ENCODE measurements at regions not wholly inside any gene's neighbourhood (a gene's known extent, or its start where the extent isn't known, plus 50 kb on each side); places are given as distances from the start of the nearest gene placed in this dataset.

DNA sequence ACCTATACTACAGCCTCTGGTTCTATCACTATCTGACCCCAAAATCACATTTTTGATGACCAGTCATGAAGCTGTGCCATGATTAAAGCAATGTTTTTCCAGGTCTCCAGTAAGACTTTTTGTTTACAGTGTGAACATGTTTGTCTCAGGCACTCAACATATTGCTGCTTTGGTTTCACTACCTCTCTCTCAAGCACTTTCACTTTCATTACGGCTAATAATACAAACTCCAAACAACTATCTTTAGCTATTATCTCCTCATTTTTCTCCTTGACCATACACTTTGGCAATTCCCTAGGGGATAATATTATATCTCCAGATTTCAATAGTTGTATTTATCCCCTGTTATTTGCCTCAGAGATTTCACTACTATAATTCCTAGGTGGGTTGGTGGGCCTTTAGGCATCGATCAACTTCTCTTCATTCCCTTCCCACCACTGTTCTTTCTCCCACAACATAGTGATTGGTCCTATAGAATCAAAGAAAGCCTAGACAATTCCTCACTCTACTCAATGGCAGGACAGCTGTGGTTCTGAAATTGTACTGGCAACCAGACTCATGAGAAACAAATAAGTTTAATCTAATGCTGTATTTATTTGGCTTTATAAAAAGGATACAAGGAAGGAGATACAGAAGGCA, 261.4 kb upstream of the ZWINT start:
- H3K9me3 ChIP-seq = no peaks in the 10 kb centered on the region
- peak overlapping the region; percentile 73 for H3K4me2 ChIP-seq
- H3K27me3 ChIP-seq = no peaks in the 10 kb centered on the region
- no peaks in the 10 kb centered on the region for H4K20me1 ChIP-seq
- H3K4me3 ChIP-seq = peak overlapping the region; percentile 55
- H3K27ac ChIP-seq = peak overlapping the region; percentile 67
- TF ChIP-seq Cebpa-rat (IDR thresholded peaks at IDR 0.05) = no peak
- peak overlapping the region; percentile 52; the same call in 1 of the 2 replicates for H3K9ac ChIP-seq
- H3K4me1 ChIP-seq = peaks cover 5% of the 10 kb centered on the region; the same call in 1 of the 2 replicates
- no peaks in the 10 kb centered on the region for H3K36me3 ChIP-seq

DNA sequence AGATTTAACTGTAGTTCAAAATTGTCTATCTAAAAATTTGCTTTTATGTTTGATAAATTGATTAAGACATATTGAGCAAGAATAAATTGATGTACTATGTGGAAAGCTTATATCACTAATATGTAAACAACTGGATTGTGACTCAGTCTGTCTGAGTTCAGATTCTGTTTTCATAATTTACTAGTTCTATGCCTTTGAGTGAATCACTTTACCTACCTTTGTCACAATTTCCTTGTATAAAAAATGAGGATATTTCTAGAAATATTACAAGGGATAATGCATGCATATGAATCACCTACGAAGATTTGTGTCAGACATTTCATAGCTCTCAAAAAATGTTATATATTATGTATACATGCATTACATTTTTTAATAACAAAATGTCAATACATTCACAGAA, 245.1 kb upstream of the ZWINT start:
- Histone ChIP-seq H3K4me3 (no peak overlapping the region), H4K20me1 (no peaks in the 10 kb centered on the region), H3K9ac (no peak overlapping the region), H3K36me3 (no peaks in the 10 kb centered on the region), H3K27ac (no peak overlapping the region), H3K4me1 (no peaks in the 10 kb centered on the region), H3K9me3 (no peaks in the 10 kb centered on the region), H3K27me3 (no peaks in the 10 kb centered on the region), H3K4me2 (no peak overlapping the region)
- no peak for TF ChIP-seq Cebpa-rat (IDR thresholded peaks at IDR 0.05)

DNA sequence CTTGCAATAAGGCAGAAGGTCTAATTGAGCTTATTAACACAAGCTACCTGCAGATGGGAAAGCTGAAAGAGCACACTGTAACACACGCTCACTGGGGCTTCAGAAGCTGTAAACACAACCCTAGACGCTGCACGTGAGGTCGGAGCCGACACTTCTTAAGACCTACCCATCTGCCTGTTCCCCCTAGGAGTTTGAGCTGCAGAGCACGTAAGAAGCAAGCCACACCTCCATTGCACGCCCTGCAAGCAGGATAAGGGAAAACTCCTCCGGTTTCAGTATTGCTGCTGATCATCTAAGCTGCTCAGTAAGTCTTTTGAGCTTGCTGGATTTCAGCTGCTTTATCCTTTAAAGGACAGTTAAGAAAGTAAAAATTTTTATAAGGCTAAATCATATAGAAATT, 244.0 kb upstream of the ZWINT start:
- Histone ChIP-seq H3K4me3 (no peak overlapping the region), H3K27me3 (no peaks in the 10 kb centered on the region), H4K20me1 (no peaks in the 10 kb centered on the region), H3K9me3 (no peaks in the 10 kb centered on the region), H3K36me3 (no peaks in the 10 kb centered on the region), H3K9ac (no peak overlapping the region), H3K4me1 (no peaks in the 10 kb centered on the region), H3K27ac (no peak overlapping the region), H3K4me2 (no peak overlapping the region)
- no peak for TF ChIP-seq Cebpa-rat (IDR thresholded peaks at IDR 0.05)

DNA sequence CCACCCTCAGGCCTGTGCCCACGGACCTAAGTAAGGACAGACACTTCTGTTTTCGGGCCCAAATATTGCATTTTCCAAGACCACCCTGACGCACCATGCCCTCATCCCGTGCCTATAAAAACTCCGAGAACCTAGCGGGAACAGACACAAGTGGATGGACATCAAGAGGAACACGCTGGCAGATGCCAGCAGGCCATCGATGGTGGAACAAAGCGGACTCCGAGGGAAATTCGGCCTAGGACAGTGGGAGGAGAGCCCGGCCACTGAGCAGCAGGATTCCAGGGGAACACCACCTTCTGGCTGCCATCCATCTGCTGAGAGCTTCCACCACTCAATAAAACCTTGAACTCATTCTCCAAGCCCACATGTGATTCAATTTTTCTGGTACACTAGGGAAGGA, 243.6 kb upstream of the ZWINT start:
- Histone ChIP-seq H3K4me3 (no peak overlapping the region), H3K9me3 (no peaks in the 10 kb centered on the region), H3K9ac (no peak overlapping the region), H3K27ac (no peak overlapping the region), H3K4me1 (no peaks in the 10 kb centered on the region), H4K20me1 (no peaks in the 10 kb centered on the region), H3K4me2 (no peak overlapping the region), H3K27me3 (no peaks in the 10 kb centered on the region), H3K36me3 (no peaks in the 10 kb centered on the region)
- TF ChIP-seq Cebpa-rat (IDR thresholded peaks at IDR 0.05) = no peak

DNA sequence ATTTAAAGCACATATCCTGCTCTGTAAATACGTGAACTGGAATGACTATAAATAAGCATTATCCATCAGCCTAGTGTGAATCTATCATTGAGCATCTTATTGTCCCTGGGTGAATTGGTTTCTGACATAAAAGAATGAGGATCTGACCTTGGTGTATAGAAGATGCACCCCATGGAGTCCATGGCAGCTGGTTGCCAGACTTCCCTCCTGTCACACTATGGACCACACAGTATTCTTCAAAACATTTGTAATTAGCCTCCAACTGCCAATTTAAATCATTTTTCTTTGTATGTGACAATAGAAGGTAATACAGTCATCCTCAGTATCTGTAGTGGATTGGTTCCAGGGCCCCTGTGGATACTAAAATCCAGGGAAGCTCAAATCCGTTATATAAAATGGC, 238.1 kb upstream of the ZWINT start:
- H3K27ac ChIP-seq = no peak overlapping the region
- no peaks in the 10 kb centered on the region for H3K4me1 ChIP-seq
- H3K36me3 ChIP-seq = no peaks in the 10 kb centered on the region
- no peak overlapping the region for H3K9ac ChIP-seq
- TF ChIP-seq Cebpa-rat (IDR thresholded peaks at IDR 0.05) = no peak
- no peaks in the 10 kb centered on the region for H3K9me3 ChIP-seq
- no peak overlapping the region for H3K4me2 ChIP-seq
- no peak overlapping the region for H3K4me3 ChIP-seq
- no peaks in the 10 kb centered on the region for H3K27me3 ChIP-seq
- no peaks in the 10 kb centered on the region for H4K20me1 ChIP-seq

DNA sequence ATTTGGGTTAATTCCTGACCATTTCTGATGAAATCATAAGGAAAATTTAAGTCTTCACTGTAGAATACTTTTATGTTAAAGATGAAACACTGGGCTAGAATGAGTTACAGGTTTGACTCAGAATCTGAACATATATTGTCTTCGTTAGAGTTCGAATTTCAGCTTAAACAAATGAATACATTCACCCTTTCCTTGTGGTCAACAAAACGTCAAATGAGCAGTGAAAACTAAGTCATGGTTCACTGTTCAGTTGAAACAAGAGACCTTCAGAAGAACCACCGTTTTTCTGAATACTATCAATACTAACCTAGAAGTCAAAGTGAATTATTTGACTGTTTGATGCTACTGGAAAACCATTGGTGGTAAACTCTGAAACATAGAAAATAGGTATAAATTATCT, 235.2 kb upstream of the ZWINT start:
- Histone ChIP-seq H4K20me1 (no peaks in the 10 kb centered on the region), H3K27ac (no peak overlapping the region), H3K4me1 (no peaks in the 10 kb centered on the region), H3K4me2 (no peak overlapping the region), H3K4me3 (no peak overlapping the region), H3K27me3 (no peaks in the 10 kb centered on the region), H3K9me3 (no peaks in the 10 kb centered on the region), H3K36me3 (no peaks in the 10 kb centered on the region), H3K9ac (no peak overlapping the region)
- TF ChIP-seq Cebpa-rat (IDR thresholded peaks at IDR 0.05) = no peak

DNA sequence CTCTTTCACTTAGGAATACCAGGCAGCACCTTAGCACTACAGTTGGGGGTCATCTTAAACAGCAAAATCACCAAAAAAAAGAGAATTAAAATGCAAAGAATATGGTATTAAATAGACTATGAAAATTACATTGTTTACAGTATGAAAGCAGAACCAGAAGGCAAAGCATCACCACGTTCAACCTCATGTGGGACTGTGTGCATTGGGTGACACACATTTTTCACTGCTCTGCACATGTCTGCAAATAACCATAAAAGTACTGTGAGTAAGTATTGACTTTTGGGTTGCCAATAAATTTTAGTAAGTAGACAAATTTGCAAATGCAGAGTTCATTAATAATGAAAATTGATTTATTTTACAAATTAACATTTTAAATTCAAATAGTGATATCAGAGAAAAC, 232.1 kb upstream of the ZWINT start:
- no peak overlapping the region for H3K9ac ChIP-seq
- H3K4me2 ChIP-seq = no peak overlapping the region
- no peaks in the 10 kb centered on the region for H3K4me1 ChIP-seq
- no peaks in the 10 kb centered on the region for H3K36me3 ChIP-seq
- H3K9me3 ChIP-seq = no peaks in the 10 kb centered on the region
- no peak for TF ChIP-seq Cebpa-rat (IDR thresholded peaks at IDR 0.05)
- no peak overlapping the region for H3K27ac ChIP-seq
- H3K4me3 ChIP-seq = no peak overlapping the region
- H3K27me3 ChIP-seq = no peaks in the 10 kb centered on the region
- H4K20me1 ChIP-seq = no peaks in the 10 kb centered on the region

DNA sequence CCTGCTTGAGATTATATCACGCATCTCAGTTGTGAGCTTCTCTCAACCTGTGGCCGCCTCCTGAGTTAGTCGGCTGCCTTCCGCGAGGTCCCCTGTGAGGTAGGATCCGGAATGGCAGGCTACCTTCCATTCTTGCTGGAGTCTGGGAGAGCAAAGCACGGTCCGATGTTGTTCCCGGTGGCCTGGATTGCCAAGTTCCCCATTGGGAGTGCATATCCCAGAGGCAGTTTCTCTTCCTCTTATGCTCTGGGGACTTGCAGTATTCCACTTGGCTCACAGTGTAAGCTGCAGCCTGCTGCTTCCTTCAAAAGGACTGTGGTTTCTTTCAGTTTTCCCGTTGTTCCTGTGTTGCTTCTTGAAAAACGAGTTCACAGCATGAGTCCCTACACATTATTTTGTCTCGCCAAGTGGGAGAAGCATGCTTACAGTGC, 225.4 kb upstream of the ZWINT start:
- no peak overlapping the region for H3K4me3 ChIP-seq
- no peaks in the 10 kb centered on the region for H3K27me3 ChIP-seq
- H3K36me3 ChIP-seq = no peaks in the 10 kb centered on the region
- no peak for TF ChIP-seq Cebpa-rat (IDR thresholded peaks at IDR 0.05)
- H3K9me3 ChIP-seq = no peaks in the 10 kb centered on the region
- no peak overlapping the region for H3K4me2 ChIP-seq
- H3K4me1 ChIP-seq = no peaks in the 10 kb centered on the region
- H4K20me1 ChIP-seq = no peaks in the 10 kb centered on the region
- H3K27ac ChIP-seq = no peak overlapping the region
- H3K9ac ChIP-seq = no peak overlapping the region

DNA sequence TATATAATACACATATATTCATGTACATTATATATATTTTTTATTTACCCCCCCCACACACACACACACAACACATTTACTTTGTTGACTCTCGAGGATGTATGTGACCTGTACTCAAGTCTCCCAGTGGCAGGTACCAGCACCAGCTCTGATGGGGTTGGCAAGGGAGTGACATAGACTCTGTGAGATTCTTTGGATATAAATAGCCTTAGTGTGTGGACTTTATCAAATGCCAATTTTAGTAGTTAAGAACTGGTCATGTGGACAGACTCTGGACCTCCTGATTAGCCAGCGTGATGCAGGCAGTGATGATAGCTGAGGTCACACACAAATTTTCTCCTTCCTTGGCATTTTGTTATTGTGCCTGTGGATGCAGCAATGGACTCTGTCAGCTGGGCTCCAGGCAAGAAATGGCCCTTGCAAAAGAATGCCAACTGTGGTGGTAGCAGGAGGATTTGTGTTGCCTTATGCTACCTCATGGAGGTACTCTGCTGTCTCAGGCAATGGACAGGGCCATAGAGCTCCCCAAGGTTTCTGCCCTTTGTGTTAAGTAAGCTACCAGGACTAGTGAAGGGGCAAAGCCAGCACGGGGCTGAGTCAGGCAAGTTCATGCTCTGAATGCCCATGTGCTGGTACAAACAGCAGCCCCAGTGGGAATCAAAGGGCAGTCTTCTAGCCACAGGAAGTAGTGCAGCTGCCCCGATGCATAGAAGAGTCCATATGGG, 224.6 kb upstream of the ZWINT start:
- Histone ChIP-seq H4K20me1 (no peaks in the 10 kb centered on the region), H3K4me2 (no peak overlapping the region), H3K27me3 (no peaks in the 10 kb centered on the region), H3K27ac (no peak overlapping the region), H3K9me3 (no peaks in the 10 kb centered on the region), H3K4me3 (no peak overlapping the region), H3K4me1 (no peaks in the 10 kb centered on the region), H3K9ac (no peak overlapping the region), H3K36me3 (no peaks in the 10 kb centered on the region)
- no peak for TF ChIP-seq Cebpa-rat (IDR thresholded peaks at IDR 0.05)

DNA sequence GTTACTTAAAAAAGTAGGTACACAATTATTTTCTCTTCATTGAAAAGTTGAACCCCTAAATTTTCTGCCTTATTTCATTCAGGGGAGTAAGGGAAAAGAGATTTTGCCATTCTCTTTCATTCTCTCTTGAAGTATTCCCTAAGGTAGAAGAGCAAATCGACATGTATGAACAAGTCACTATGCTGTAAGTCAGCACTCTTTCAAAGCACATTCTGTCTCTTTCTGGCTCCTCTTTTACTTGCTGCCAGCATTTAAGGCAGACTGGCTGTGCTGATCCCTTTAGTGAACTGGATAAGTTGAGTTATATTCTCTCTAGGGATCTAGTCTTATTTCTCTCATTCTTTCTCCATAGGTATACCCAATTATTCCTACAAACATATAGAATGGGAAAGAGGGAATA, 222.3 kb upstream of the ZWINT start:
- no peaks in the 10 kb centered on the region for H3K4me1 ChIP-seq
- no peaks in the 10 kb centered on the region for H3K36me3 ChIP-seq
- no peaks in the 10 kb centered on the region for H3K27me3 ChIP-seq
- no peak for TF ChIP-seq Cebpa-rat (IDR thresholded peaks at IDR 0.05)
- no peak overlapping the region for H3K4me2 ChIP-seq
- no peaks in the 10 kb centered on the region for H4K20me1 ChIP-seq
- H3K9ac ChIP-seq = no peak overlapping the region
- H3K27ac ChIP-seq = no peak overlapping the region
- H3K9me3 ChIP-seq = no peaks in the 10 kb centered on the region
- no peak overlapping the region for H3K4me3 ChIP-seq

Data from BLaER1 (cell line).